GM18868 (cell line): ENCODE measurements at regions not wholly inside any gene's neighbourhood (a gene's known extent, or its start where the extent isn't known, plus 50 kb on each side); places are given as distances from the start of the nearest gene placed in this dataset.

ENCODE experiments used
- ATAC-seq: cut with Tn5 transposase; IDR thresholded peaks from one replicate; pipeline ENCODE4 v1.9.1; 2021; ENCODE audit warnings: mild to moderate bottlenecking, moderate library complexity; ENCODE audit not compliant: unreplicated experiment

GRCh38 chr13:99893567-99893966 lies 78.0 kb downstream of the ZIC5 start:
- no peak for ATAC-seq

- ATAC-seq, result no peak
These were observed 78.6 kb downstream of the ZIC5 start for GRCh38 chr13:99892866-99893504.

- ATAC-seq, result no peak
These were observed 79.4 kb downstream of the ZIC5 start for GRCh38 chr13:99892196-99892613.

GRCh38 chr13:99886706-99887105 lies 84.9 kb downstream of the ZIC5 start:
- no peak for ATAC-seq

- ATAC-seq, result no peak
These were observed 86.7 kb downstream of the ZIC5 start for GRCh38 chr13:99884913-99885312.

- no peak for ATAC-seq
These were observed 87.8 kb downstream of the ZIC5 start for GRCh38 chr13:99883805-99884204.

GRCh38 chr13:99878921-99879610 lies 92.5 kb downstream of the ZIC5 start:
- ATAC-seq, result no peak

GRCh38 chr13:99876651-99877050 lies 94.9 kb downstream of the ZIC5 start:
- ATAC-seq, result no peak

- ATAC-seq, result no peak
These were observed 96.2 kb downstream of the ZIC5 start for GRCh38 chr13:99875391-99875790.

GRCh38 chr13:99873832-99874430 lies 97.6 kb downstream of the ZIC5 start:
- no peak for ATAC-seq

- no peak for ATAC-seq
These were observed 98.4 kb downstream of the ZIC5 start for GRCh38 chr13:99873141-99873540.

GRCh38 chr13:99871249-99871898 lies 100.2 kb downstream of the ZIC5 start:
- no peak for ATAC-seq

GRCh38 chr13:99870541-99870940 lies 101.0 kb downstream of the ZIC5 start:
- ATAC-seq, result no peak

GRCh38 chr13:99869830-99870229 lies 101.7 kb downstream of the ZIC5 start:
- no peak for ATAC-seq

- no peak for ATAC-seq
These were observed 102.8 kb downstream of the ZIC5 start for GRCh38 chr13:99868767-99869166.

- ATAC-seq, result no peak
These were observed 103.9 kb downstream of the ZIC5 start for GRCh38 chr13:99867535-99868257.

GRCh38 chr13:99866781-99867180 lies 104.8 kb downstream of the ZIC5 start:
- no peak for ATAC-seq

- no peak for ATAC-seq
These were observed 106.1 kb downstream of the ZIC5 start for GRCh38 chr13:99865420-99865930.

GRCh38 chr13:99864627-99864990 lies 107.0 kb downstream of the ZIC5 start:
- ATAC-seq, result no peak

GRCh38 chr13:99863789-99864626 lies 107.6 kb downstream of the ZIC5 start:
- ATAC-seq, result no peak
